Calu3 (cell line): ENCODE measurements at regions not wholly inside any gene's neighbourhood (a gene's known extent, or its start where the extent isn't known, plus 50 kb on each side); places are given as distances from the start of the nearest gene placed in this dataset.

Experiments
- BruUV-seq: library from RNA; stranded (reverse); fragments of 400-500 nt; replicated peaks from 2 replicates; lab custom pipeline; 2021; lab: Mats Ljungman, UMichigan
- CTCF ChIA-PET: fragments of 300-600 bp; sonication (Branson Sonifier 250); formaldehyde crosslinking; loops from one replicate; lab custom pipeline; 2022; ENCODE audit warnings: antibody characterized with exemption; lab: Charles Lee
- DNase-seq: peaks from one replicate; pipeline ENCODE4 v3.0.0; 2022
- H3K27ac Mint-ChIP-seq: one replicate; pipeline ENCODE4 v1.8.0; 2022; ENCODE audit warnings: mixed read lengths; ENCODE audit not compliant: unreplicated experiment
- H3K27me3 Mint-ChIP-seq: one replicate; pipeline ENCODE4 v1.8.0; 2022; ENCODE audit warnings: mixed read lengths; ENCODE audit not compliant: unreplicated experiment
- H3K36me3 Mint-ChIP-seq: one replicate; pipeline ENCODE4 v1.8.0; 2022; ENCODE audit warnings: mild to moderate bottlenecking, moderate library complexity, mixed read lengths; ENCODE audit not compliant: insufficient read depth, unreplicated experiment
- H3K4me1 Mint-ChIP-seq: one replicate; pipeline ENCODE4 v1.8.0; 2022; ENCODE audit warnings: mild to moderate bottlenecking, low read depth, mixed read lengths; ENCODE audit not compliant: unreplicated experiment
- H3K4me3 Mint-ChIP-seq: one replicate; pipeline ENCODE4 v1.8.0; 2022; ENCODE audit warnings: mild to moderate bottlenecking, low read depth, moderate library complexity, mixed read lengths; ENCODE audit not compliant: unreplicated experiment
- H3K9me3 Mint-ChIP-seq: one replicate; pipeline ENCODE4 v1.8.0; 2022; ENCODE audit warnings: low read depth, mixed read lengths; ENCODE audit not compliant: unreplicated experiment
- intact Hi-C: fragments of 100-400 bp; cut with micrococcal nuclease; formaldehyde crosslinking; loops from one replicate; pipeline ENCODE4 v1.10.0; 2022; ENCODE audit not compliant: unreplicated experiment
- TF ChIP-seq, protein P1 (sequence below): fragments of 200-600 bp; IDR thresholded peaks from one replicate; pipeline ENCODE4 v1.8.0; 2022; ENCODE audit warnings: antibody characterized with exemption; ENCODE audit not compliant: unreplicated experiment

DNA sequence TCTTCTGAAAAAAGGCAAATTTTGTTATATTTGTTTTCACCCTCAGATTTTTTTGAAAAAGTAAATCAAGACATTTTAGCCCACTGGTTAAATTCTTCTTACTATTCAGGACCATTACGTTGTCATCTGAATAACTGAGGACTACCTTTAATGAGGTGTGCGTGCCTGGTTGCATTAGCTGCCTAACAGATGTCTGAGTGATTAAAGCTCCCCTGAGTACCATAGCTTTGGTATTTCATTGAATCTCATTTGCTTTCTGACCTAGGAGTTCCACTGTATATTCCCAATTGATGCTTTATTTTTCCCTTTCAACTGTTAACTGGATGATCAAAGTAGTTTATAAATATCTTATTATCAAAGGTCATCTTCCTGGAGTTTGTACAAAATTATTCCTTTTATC lies 410.0 kb upstream of the SEMA3D start:
- CTCF ChIA-PET, result no interaction called here
- H3K4me1 Mint-ChIP-seq, result no peaks in the 10 kb centered on the region
- H3K27ac Mint-ChIP-seq, result no peak overlapping the region
- intact Hi-C loops, result no loop called here
- H3K27me3 Mint-ChIP-seq, result no peaks in the 10 kb centered on the region
- no peak overlapping the region for H3K4me3 Mint-ChIP-seq
- H3K9me3 Mint-ChIP-seq, result no peaks in the 10 kb centered on the region
- no peak for DNase-seq
- TF ChIP-seq, protein P1, sequence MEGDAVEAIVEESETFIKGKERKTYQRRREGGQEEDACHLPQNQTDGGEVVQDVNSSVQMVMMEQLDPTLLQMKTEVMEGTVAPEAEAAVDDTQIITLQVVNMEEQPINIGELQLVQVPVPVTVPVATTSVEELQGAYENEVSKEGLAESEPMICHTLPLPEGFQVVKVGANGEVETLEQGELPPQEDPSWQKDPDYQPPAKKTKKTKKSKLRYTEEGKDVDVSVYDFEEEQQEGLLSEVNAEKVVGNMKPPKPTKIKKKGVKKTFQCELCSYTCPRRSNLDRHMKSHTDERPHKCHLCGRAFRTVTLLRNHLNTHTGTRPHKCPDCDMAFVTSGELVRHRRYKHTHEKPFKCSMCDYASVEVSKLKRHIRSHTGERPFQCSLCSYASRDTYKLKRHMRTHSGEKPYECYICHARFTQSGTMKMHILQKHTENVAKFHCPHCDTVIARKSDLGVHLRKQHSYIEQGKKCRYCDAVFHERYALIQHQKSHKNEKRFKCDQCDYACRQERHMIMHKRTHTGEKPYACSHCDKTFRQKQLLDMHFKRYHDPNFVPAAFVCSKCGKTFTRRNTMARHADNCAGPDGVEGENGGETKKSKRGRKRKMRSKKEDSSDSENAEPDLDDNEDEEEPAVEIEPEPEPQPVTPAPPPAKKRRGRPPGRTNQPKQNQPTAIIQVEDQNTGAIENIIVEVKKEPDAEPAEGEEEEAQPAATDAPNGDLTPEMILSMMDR, result no peak
- BruUV-seq, result no TSS peak
- H3K36me3 Mint-ChIP-seq, result no peaks in the 10 kb centered on the region

DNA sequence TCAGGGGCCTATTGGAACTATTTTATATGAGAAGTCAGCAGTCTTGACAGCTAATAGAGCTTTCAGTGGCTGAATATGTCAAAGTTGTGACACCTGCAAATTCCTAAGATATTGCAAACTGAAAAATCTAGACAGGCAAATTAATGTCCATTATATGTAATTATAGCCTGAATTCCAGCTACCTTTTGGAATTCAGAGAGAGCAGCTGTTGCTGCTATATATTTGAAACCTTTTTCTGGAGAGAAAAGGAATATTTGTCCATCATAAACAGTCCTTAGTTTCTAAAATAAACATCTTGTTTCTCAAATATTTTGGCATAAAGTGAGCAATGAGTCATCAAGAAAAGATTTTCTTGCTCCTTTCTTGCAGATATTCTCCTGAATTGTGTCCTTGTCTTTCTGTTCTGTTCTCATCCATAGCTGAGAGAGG lies 408.9 kb upstream of the SEMA3D start:
- Mint-ChIP-seq H3K4me3 (no peak overlapping the region), H3K36me3 (no peaks in the 10 kb centered on the region), H3K9me3 (no peaks in the 10 kb centered on the region), H3K27me3 (no peaks in the 10 kb centered on the region), H3K27ac (no peak overlapping the region), H3K4me1 (no peaks in the 10 kb centered on the region)
- TF ChIP-seq, protein P1, result no peak
- no TSS peak for BruUV-seq
- CTCF ChIA-PET, result no interaction called here
- intact Hi-C loops, result no loop called here
- no peak for DNase-seq

DNA sequence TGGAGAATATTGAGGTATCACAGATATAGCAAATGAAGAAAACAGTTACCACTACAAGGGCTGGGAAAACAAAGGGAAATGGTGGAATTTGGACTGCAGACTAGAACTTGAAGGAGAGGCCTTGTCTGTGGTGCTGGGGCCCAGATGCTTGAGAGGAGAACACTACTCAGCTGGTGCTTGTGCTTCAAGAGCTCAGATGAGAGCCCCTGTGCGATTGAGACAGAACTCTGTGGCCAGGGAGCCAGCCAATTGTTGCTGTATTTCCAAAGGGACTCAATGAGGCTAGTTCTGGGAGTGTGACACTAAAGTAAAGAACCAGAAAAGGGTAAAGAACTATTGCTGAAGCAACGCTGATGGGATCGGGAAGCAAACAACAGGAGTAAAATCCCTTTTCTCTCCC lies 406.5 kb upstream of the SEMA3D start:
- TF ChIP-seq, protein P1, result no peak
- H3K4me3 Mint-ChIP-seq, result no peak overlapping the region
- no peaks in the 10 kb centered on the region for H3K4me1 Mint-ChIP-seq
- no peaks in the 10 kb centered on the region for H3K36me3 Mint-ChIP-seq
- H3K9me3 Mint-ChIP-seq, result no peaks in the 10 kb centered on the region
- H3K27ac Mint-ChIP-seq, result no peak overlapping the region
- DNase-seq, result no peak
- no peaks in the 10 kb centered on the region for H3K27me3 Mint-ChIP-seq
- intact Hi-C loops, result no loop called here
- BruUV-seq, result no TSS peak
- CTCF ChIA-PET, result no interaction called here

DNA sequence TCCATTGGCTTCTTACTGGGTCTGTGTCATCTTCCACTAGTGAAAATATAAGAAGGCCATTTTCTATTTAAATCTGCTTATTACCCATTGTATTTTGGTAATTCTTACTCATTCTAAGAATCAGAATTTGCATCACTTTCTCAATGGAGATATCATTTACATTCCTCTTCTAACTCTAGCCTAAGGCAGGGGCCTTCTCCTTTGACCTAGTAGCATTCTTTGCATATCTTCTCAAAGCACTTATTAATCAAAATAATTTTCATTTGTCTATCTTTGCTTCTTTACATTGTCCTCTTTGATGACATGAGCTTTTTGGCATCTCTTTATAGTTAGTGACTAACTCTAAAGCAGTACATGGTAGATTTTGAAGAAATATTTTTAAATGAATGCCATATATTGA lies 400.9 kb upstream of the SEMA3D start:
- no peaks in the 10 kb centered on the region for H3K36me3 Mint-ChIP-seq
- intact Hi-C loops, result no loop called here
- no peak for DNase-seq
- no peaks in the 10 kb centered on the region for H3K4me1 Mint-ChIP-seq
- no peak overlapping the region for H3K4me3 Mint-ChIP-seq
- BruUV-seq, result no TSS peak
- H3K27me3 Mint-ChIP-seq, result no peaks in the 10 kb centered on the region
- H3K27ac Mint-ChIP-seq, result no peak overlapping the region
- CTCF ChIA-PET, result no interaction called here
- TF ChIP-seq, protein P1, result no peak
- no peaks in the 10 kb centered on the region for H3K9me3 Mint-ChIP-seq
